SK-N-SH treated with all-trans-retinoic acid at 6 μM for 48 hours (cell line): ENCODE measurements at regions not wholly inside any gene's neighbourhood (a gene's known extent, or its start where the extent isn't known, plus 50 kb on each side); places are given as distances from the start of the nearest gene placed in this dataset.

Experiments
- ISL1 ChIP-seq: fragments of 250-450 bp; sonication (Bioruptor Pico); IDR thresholded peaks from 2 replicates; pipeline ENCODE4 v2.1.2; 2022; ENCODE audit warnings: mild to moderate bottlenecking, moderate library complexity
- PPARA ChIP-seq: fragments of 250-450 bp; sonication (Bioruptor Pico); IDR thresholded peaks from 2 replicates; pipeline ENCODE4 v1.5.0; 2020; ENCODE audit warnings: mild to moderate bottlenecking, borderline replicate concordance
- RARB ChIP-seq: fragments of 250-450 bp; sonication (Bioruptor Pico); IDR thresholded peaks from 2 replicates; pipeline ENCODE4 v1.8.0; 2021; ENCODE audit warnings: mild to moderate bottlenecking, moderate library complexity

GRCh38 chr16:86209202-86209601, 301.1 kb upstream of the FOXF1 start:
- TF ChIP-seq RARB (CRISPR knock-in tag) (no peak), PPARA (CRISPR knock-in tag) (no peak), ISL1 (no peak)
